Keratinocyte (primary cell): ENCODE measurements at regions not wholly inside any gene's neighbourhood (a gene's known extent, or its start where the extent isn't known, plus 50 kb on each side); places are given as distances from the start of the nearest gene placed in this dataset.

Source experiments
- DNase-seq: peaks from one replicate; pipeline ENCODE4 v3.0.0-alpha.2; 2011; ENCODE audit warnings: low read depth, missing footprints, low spot score
- FAIRE-seq: peaks from 2 replicates; lab custom pipeline; 2011; peaks lifted over from hg19 to GRCh38; lab: Jason Lieb, UNC
- H2AFZ ChIP-seq: 2 replicates; pipeline ENCODE4 v1.6.0; 2012; ENCODE audit warnings: low read length, control low read depth, inconsistent platforms; ENCODE audit not compliant: control insufficient read depth
- H3K27ac ChIP-seq: 2 replicates; pipeline ENCODE4 v1.5.1; 2011; ENCODE audit warnings: low read length; ENCODE audit not compliant: control insufficient read depth, insufficient read depth
- H3K27me3 ChIP-seq: 3 replicates; pipeline ENCODE4 v1.6.0; 2011; ENCODE audit warnings: low read length; ENCODE audit not compliant: control insufficient read depth, insufficient read depth; ENCODE audit errors: extremely low read depth
- H3K36me3 ChIP-seq, 2 experiments: 2 replicates in 1 of 2; 3 replicates in 1 of 2; pipeline ENCODE4 v1.5.1; 2011; ENCODE audit warnings: low read length in 2 of 2, mild to moderate bottlenecking in 1 of 2; ENCODE audit not compliant: control insufficient read depth in 2 of 2, insufficient read depth in 2 of 2; ENCODE audit errors: extremely low read depth in 1 of 2
- H3K4me1 ChIP-seq: 3 replicates; pipeline ENCODE4 v1.5.1; 2011; ENCODE audit warnings: low read length; ENCODE audit not compliant: control insufficient read depth, insufficient read depth; ENCODE audit errors: extremely low read depth
- H3K4me2 ChIP-seq: 3 replicates; pipeline ENCODE4 v1.6.0; 2011; ENCODE audit warnings: low read depth, low read length; ENCODE audit not compliant: control insufficient read depth, insufficient read depth; ENCODE audit errors: extremely low read depth
- H3K4me3 ChIP-seq, 3 experiments: fragments of 200-600 bp in 1 of 3; sonication (generic) in 1 of 3; 2 replicates in 2 of 3; 3 replicates in 1 of 3; pipeline ENCODE4 v1.5.1; 2011 to 2016; ENCODE audit warnings: low read length in 3 of 3, mild to moderate bottlenecking in 3 of 3, control low read depth in 2 of 3, inconsistent platforms in 1 of 3, low read depth in 1 of 3, mixed read lengths in 1 of 3, mixed run types in 1 of 3, moderate library complexity in 1 of 3; ENCODE audit not compliant: control insufficient read depth in 2 of 3, insufficient read depth in 2 of 3; ENCODE audit errors: extremely low read depth in 1 of 3
- H3K79me2 ChIP-seq: 2 replicates; pipeline ENCODE4 v1.6.0; 2012; ENCODE audit warnings: low read length; ENCODE audit not compliant: control insufficient read depth, insufficient read depth
- H3K9ac ChIP-seq: 3 replicates; pipeline ENCODE4 v1.6.0; 2011; ENCODE audit warnings: low read length; ENCODE audit not compliant: control insufficient read depth, insufficient read depth; ENCODE audit errors: extremely low read depth
- H3K9me1 ChIP-seq: 3 replicates; pipeline ENCODE4 v1.6.0; 2011; ENCODE audit warnings: low read length; ENCODE audit not compliant: control insufficient read depth, insufficient read depth; ENCODE audit errors: extremely low read depth
- H3K9me3 ChIP-seq: 2 replicates; pipeline ENCODE4 v1.5.1; 2012; ENCODE audit warnings: low read depth, low read length; ENCODE audit not compliant: control insufficient read depth
- H4K20me1 ChIP-seq: 3 replicates; pipeline ENCODE4 v1.6.0; 2011; ENCODE audit warnings: low read length; ENCODE audit not compliant: control insufficient read depth, insufficient read depth; ENCODE audit errors: extremely low read depth
- CTCF ChIP-seq, 3 experiments: IDR thresholded peaks in 1 of 3; conservative IDR thresholded peaks in 1 of 3; optimal IDR thresholded peaks in 1 of 3; 2 replicates in 2 of 3; 3 replicates in 1 of 3; pipeline versions ENCODE3 to v1.5.1; 2011; ENCODE audit warnings: low read length in 3 of 3, mild to moderate bottlenecking in 3 of 3, moderate library complexity in 2 of 3, control low read depth in 1 of 3, inconsistent platforms in 1 of 3; ENCODE audit not compliant: insufficient read depth in 2 of 3; ENCODE audit errors: extremely low read depth in 1 of 3
- EZH2 ChIP-seq: IDR thresholded peaks from one replicate; pipeline ENCODE4 v1.6.1; 2012; ENCODE audit warnings: inconsistent platforms, mild to moderate bottlenecking, low read length, moderate library complexity
- dilution Hi-C: fragments of 300-500 bp; cut with MboI; formaldehyde crosslinking; loops from one replicate; pipeline ENCODE4 v1.7.0; 2020; ENCODE audit warnings: low sequenced_read_pairs; ENCODE audit not compliant: extremely low pct_ligation_motif_present

GRCh38 chr18:27746241-27746640 is 430.7 kb downstream of the CDH2 start:
- Histone ChIP-seq H3K27me3 (no peaks in the 10 kb centered on the region), H3K4me1 (no peaks in the 10 kb centered on the region), H4K20me1 (no peaks in the 10 kb centered on the region), H3K4me2 (no peak overlapping the region), H3K9me1 (no peaks in the 10 kb centered on the region), H3K9ac (no peak overlapping the region), H3K36me3 (no peaks in the 10 kb centered on the region), H3K9me3 (no peaks in the 10 kb centered on the region), H3K27ac (no peak overlapping the region), H3K4me3 (no peak overlapping the region), H2AFZ (no peak overlapping the region), H3K79me2 (no peaks in the 10 kb centered on the region)
- TF ChIP-seq EZH2 (no peak), CTCF (optimal IDR thresholded peaks at IDR 0.05 in 1 of 3, IDR thresholded peaks at IDR 0.05 in 1 of 3, conservative IDR thresholded peaks at IDR 0.05 in 1 of 3; ENCODE audit: extremely low read depth in 1 of 3, insufficient read depth in 2 of 3, low read length in 3 of 3) (no peak)
- dilution Hi-C loops: no loop called here
- FAIRE-seq (no peak), DNase-seq (no peak)

- H3K9me1 ChIP-seq: no peaks in the 10 kb centered on the region
- dilution Hi-C loops: no loop called here
- H4K20me1 ChIP-seq: no peaks in the 10 kb centered on the region
- no peak overlapping the region for H3K9ac ChIP-seq
- no peak for TF ChIP-seq CTCF (optimal IDR thresholded peaks at IDR 0.05 in 1 of 3, IDR thresholded peaks at IDR 0.05 in 1 of 3, conservative IDR thresholded peaks at IDR 0.05 in 1 of 3; ENCODE audit: extremely low read depth in 1 of 3, insufficient read depth in 2 of 3, low read length in 3 of 3)
- TF ChIP-seq EZH2: no peak
- no peak overlapping the region for H3K27ac ChIP-seq
- H3K4me3 ChIP-seq: no peak overlapping the region
- H3K9me3 ChIP-seq: no peaks in the 10 kb centered on the region
- no peaks in the 10 kb centered on the region for H3K4me1 ChIP-seq
- no peak for DNase-seq
- H2AFZ ChIP-seq: no peak overlapping the region
- H3K4me2 ChIP-seq: no peak overlapping the region
- H3K27me3 ChIP-seq: no peaks in the 10 kb centered on the region
- FAIRE-seq: no peak
- no peaks in the 10 kb centered on the region for H3K36me3 ChIP-seq
- no peaks in the 10 kb centered on the region for H3K79me2 ChIP-seq
Observed at GRCh38 chr18:27735117-27735516, 441.8 kb downstream of the CDH2 start.
